Activated CD8-positive, alpha-beta memory T cell treated with anti-CD3 and anti-CD28 coated beads, Interleukin-2, amount 50 U/mL, for 1 hour (primary cell): ENCODE measurements at regions not wholly inside any gene's neighbourhood (a gene's known extent, or its start where the extent isn't known, plus 50 kb on each side); places are given as distances from the start of the nearest gene placed in this dataset.
"Not testable (repeated sequence)": the region's sequence is repeated elsewhere in the genome, so short reads cannot be mapped to it uniquely, and the experiment has no call there.

ENCODE experiments used
- DNase-seq: peaks from one replicate; pipeline ENCODE4 v3.0.0-alpha.2; 2020; ENCODE audit errors: extremely low read depth

DNA sequence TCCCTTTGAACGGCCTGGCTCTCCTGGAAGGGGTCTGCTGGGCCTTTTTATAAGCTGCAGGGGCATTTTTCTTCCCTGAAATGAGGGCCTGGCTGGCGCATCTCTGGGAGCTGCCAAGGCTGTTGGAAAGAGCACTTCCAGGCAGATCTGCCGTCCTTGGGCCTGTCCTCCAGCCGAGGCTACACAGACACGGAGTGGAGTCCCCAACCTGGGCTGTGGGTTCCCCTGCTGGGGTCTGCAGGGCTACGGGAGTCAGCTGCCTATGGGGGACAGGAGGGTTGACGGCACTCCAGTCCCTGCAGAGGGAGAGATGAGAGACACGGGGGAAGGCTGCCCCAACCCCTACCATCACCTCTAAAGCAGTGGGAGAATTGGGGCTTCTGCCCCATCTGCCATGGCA, 606.6 kb downstream of the TBC1D22A start:
- no peak for DNase-seq

DNA sequence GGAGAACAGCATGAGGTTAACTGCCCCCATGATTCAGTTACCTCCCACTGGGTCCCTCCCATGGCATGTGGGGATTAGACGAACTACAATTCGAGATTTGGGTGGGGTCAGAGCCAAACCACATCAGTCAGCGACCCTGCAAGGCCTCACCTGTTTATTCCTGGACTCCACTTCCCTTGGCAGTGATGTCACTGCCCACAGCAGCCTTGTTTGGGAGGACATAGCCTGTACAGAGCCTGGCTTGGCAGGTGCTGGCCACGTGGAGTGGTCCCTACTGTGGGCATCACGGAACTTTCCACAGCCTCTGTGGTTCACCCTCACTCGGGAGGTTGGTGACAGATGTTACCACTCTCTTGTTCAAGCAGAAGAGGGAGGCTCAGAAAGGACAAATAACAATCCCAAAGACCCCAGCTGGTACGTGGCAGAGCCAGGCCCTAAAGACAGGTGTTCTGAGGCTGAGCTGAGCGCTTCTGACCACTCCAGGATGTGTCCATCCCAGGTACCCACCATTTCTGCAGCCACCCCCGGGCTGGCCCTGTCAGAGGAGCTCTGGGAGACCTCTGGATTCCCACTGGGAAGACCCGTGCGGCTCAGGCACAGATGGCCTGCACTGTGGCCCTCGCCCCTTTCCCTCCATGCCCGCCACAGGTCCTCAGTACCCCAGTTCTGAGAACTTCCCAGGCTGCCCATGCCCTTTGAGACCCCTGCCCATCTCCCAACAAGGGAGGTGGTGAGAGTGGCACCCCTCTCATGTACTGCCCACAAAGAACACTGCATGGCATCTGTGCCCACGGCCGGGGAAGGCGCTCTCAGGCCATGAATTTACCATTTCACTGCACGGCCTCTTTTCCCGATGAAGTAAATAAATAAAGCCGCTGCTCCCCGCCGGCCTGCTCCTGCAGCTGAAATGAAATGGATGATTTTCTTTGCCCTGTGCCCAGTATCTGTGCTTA, 605.8 kb downstream of the TBC1D22A start:
- no peak for DNase-seq

DNA sequence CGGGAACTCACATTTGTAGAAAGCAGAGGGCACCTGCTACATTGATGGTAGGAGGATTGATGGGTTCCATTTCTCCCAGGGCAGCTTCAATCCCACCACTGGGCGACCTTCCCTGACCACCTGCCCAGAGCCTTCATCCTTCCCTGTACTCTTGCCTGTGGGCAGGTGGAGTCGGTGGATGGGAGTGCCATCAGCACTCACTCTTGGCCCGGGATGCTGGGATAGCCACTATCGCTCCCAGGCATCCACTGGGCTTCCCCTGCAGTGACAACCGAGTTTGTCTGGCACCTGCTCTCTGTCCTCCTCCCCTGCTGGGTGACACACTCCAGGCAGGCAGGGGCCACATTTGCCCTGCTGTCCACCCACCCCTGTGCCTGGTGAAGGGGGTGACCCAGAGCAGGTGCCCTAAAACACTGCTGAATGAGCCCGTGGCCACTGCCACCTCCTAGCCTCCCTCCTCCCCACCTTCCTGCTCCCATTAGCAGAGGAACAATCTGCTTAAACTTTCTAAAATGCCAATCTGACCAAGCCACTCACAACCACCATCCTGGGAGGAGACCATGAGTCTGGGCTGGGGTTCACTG, 604.7 kb downstream of the TBC1D22A start:
- no peak for DNase-seq

DNA sequence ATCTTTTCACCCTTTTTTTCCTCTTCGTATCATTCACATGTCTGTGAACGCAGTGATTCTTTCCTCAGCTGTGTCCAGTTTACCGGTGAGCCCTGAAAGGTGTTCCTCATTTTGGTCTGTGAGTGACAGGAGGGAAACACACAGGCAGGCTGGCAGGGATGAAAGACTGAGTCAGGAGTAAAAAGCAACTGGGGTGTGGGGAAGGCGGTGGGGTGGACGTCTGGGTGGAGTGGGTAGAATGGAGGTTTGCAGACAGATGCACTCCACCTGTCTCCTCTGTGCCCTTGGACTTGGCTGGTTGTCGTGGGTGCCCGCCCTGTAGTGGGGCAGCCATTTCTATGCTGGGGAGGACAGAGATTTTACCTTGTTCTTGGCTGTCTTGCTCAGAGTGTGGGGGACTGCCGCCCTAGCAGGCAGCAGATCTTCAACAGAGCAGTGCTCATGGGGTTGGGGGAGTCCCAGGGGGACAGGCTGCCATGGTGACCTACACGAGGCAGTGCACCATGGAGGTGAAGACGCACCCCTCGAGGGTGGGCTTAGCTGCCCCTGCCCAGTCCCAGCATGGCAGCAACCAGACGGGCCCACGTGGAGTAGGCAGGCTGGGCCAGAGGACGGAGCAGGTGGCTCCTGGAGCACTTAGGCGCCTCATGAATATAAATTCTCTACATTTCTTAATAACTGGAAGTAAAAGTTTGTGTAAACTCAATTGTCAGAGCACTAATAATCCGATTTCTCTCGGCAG, 603.7 kb downstream of the TBC1D22A start:
- no peak for DNase-seq

DNA sequence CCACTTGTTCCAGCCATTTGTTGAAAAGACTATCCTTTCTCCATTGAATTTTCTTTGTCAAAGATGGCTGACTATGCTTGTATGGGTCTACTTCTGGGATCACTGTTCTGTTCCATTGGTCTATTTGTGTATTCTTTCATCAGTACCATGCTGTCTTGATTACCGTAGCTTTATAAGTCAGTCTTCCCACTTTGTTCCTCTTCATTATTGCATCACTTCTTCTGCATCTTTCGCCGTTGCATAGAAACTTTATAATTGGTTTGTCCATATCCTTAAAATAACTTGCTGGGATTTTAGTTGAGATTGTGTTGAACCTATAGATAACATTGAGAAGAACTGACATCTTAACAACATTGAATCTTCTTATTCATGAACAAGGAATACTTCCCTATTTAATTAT, 598.8 kb downstream of the TBC1D22A start:
- no peak for DNase-seq

DNA sequence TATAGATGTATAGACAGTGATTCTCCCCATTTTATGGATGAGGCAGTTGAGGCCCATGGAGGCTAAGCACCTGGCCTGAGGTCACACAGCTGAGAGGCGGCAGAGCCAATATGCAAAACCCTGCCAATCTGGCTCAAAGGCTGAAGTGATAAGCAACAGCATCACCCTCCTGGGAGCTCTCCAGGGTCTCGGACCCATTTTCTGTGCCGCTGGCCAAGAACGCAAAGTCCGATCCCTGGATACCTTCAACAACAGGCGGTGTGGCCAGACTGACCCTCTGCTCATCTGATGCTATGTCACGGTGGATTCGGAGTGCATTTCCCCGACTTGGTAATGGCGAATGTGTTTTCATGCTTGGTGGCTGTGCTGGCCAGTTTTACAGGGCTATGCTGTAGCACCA, 595.0 kb downstream of the TBC1D22A start:
- DNase-seq: no peak

DNA sequence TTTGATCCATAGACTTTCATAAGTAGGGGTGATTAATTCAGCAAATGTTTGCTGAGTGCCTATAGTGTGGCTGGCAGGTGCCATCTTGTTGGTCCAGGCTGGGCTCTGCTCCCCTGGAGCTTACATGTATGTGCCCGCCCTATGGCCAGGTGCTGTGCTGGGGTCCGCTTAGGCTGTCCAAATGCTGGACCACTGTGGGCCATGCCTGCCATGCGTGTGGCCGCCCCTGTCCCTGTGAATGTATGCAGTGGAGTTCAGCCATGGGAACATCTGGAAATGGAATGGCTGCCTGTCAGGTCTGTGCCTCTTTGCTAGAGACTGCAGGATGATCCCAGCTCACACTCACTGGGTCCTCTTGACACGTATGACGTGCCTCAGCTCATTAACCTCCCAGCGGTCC, 594.6 kb downstream of the TBC1D22A start:
- DNase-seq: no peak

DNA sequence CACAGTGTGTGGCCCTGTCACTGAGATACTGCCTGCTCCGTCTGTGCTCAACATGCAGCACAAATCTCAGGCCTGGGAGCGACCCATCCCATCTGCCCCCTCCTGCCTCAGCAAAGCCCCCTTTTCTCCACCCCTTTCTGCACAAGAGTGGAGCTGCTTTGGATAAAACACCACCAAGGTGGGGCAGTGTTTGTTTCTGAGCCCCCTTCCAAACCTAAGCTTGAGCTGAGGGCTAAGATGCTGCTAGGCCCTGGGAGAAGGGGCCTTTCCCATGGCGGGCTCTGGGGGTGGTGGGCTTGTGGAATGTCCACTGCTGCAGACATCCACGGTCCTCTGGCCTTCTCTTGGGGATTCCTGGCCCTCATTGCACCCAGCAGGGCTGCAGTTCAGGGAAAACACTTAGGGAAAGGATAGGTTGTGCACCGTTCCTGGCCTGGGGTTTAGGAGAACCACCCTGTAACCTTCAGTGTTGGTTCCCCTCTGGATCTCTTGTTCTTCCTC, 594.1 kb downstream of the TBC1D22A start:
- DNase-seq: no peak

DNA sequence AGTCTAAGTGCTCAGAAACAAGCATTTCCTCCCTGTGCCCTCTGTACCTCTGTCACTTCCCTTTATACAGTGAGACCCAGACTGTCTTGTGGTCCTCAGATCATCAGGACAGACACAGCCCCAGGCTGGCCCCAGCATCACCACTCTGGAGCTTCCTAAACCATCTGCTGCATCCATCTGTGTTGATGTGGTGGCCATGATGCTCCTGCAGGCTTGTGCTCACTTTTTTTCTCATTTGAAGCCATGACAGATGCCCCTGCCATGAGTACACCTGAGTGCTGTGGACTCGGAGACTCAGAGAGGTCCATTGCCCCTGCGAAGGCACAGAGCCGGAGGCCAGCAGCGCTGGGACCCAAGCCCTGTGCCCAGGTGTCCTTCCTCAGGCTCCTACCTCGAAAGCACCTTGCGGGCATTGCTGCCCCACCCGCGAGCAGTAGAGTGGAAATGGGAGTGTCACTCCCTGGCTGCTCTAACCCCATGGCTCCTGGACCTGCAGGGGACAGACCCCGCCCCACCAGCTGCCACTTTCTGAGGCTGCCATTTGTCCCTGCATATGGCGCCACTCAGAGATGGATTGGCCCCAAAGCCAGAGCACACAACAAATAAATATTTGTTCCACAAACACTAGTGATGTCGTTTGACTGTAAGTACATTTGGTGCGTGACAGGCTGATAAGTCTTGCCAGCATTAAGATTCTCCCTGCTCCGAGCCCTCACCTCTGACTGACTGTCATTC, 593.5 kb downstream of the TBC1D22A start:
- DNase-seq: no peak

DNA sequence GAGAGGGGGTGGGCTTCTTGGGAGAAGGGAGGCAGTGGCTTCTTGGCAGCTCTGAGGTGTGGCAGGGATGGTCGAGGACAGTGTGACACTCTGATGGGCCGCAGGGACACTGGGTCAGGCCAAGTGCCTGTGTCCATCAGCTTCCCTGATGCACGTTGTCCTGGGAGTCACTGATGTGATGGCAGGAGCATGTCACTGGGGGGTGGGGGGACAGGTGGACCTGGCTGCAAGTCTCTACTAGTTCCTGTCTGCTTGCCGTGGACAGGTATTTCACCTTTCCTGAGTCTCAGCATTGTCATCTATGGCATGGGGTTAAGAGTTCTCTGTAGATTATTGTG, 592.9 kb downstream of the TBC1D22A start:
- DNase-seq: no peak

DNA sequence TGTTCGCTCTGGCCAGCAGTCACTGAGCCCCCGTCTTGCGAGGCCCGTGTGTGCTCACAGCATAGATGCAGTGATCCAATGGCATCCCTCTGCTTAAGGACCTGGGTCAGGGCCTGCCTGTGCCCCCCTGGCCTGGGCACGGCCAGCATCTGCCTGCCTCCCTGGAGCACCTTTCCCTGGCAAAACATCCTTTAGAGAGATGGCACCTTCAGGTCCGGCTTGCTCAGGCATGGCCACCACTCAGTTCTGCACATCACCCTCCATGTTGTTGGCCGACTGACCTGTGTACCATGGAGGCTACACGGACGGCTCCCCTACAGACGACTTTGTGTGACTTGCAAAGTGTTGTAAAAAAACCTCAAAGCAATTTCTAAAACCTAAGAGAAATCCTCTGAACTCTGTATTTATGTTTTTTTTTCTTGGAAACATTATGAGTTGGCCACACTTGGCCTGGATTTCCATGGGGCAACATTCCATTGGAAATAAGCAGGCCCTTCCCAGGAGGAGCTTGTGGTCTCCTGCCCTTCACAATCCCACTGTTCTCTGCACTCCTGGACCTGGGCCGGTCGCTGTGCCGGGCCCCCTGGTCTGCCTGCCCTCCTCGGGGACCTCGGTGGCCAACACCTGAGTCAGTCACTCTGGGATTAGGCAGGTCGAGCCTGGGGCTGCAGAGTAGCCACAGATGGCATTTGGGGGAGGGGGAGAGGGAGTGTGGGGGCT, 592.4 kb downstream of the TBC1D22A start:
- DNase-seq: no peak

DNA sequence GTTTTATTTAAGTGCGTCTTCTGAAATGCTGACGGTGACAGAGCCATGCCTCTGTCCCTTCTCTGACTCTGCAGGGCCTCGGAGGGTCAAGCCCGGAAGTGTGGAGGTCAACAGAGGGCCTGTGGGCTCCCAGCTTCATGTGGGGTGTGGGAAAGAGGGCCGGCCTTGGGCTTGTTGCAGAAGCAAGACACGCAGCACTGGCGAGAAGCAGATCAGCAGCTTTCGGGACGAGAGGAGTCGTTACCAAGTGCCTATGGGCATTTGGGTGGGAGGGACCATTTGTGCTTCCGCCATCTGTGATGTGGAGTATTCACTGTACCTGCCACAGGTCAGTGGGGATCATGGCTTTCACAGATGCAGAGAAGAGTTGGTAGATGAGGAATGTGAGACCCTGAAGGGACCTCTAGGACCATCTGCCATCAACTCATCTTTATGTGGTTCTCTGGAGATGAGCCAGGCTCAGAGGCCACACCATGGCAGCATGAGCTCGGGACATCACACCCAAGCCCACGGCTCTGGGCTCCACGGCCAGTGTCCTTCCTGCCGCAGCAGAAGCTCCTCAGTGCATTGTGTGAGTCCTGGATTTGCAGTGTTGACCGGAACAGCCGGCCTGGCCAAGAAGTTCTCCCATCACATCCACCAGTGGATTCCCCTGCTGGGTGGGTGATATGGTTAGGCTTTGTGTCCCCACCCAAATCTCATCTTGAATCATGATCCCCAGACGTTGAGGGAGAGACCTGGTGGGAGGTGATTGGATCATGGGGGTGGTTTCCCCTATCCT, 590.7 kb downstream of the TBC1D22A start:
- no peak for DNase-seq

DNA sequence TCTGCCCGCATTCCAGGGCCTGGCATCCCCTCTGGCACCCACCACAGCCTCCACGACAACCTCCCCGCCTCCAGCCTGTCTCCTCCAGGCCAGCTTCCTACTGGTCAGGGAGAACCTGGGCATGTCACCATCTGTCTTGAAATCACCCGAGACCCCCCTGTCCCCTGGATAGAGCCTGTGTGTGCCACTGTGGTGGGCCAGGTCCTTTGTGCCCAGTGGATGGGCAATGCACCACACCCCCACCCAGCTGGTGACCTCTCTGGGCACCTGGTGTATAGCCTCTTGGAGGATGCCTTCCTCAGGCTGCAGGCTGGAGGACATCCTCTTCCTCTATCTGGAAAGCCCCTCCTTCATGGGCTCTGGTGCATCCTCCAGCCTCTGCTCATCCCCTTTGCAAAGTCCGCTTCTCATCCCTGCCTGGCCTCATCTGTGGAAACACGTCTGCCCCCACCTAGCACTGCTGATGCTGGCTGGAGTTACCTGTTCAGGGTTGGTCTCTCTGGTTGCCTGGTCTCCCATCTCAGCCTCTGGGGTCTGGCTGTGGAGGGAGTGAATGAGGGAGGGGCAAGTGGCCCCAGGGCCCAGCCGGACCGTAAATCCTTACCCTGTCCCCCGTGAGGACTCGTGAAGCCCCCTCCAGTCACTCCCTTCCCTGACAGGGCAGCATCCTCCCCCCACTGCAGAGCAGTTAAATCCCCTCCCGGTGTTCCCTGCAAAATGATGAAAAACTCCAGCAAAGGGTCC, 589.6 kb downstream of the TBC1D22A start:
- no peak for DNase-seq

DNA sequence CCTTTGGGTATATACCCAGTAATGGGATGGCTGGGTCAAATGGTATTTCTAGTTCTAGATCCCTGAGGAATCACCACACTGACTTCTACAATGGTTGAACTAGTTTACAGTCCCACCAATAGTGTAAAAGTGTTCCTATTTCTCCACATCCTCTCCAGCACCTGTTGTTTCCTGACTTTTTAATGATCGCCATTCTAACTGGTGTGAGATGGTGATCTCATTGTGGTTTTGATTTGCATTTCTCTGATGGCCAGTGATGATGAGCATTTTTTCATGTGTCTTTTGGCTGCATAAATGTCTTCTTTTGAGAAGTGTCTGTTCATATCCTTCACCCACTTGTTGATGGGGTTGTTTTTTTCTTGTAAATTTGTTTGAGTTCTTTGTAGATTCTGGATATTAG, 583.8 kb downstream of the TBC1D22A start:
- not testable (repeated sequence) for DNase-seq

DNA sequence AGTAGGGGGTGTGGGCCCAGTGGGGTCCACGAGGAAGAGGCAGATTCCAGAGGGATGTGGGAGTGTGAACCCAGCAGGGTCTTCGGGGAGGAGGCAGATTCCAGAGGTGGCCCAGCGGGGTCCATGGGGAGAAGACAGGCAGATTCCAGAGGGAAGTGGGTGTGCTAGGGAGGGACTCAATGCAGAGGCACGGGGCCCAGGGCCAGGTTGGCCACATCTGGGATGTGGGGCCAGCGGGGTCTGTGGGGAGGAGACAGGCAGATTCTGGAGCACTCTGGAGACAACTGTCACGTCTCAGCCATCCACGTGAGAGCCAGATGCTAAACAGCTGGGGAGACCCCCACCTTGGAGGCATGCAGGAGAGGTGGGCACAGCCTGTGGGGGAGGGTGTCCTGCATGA, 582.6 kb downstream of the TBC1D22A start:
- no peak for DNase-seq

DNA sequence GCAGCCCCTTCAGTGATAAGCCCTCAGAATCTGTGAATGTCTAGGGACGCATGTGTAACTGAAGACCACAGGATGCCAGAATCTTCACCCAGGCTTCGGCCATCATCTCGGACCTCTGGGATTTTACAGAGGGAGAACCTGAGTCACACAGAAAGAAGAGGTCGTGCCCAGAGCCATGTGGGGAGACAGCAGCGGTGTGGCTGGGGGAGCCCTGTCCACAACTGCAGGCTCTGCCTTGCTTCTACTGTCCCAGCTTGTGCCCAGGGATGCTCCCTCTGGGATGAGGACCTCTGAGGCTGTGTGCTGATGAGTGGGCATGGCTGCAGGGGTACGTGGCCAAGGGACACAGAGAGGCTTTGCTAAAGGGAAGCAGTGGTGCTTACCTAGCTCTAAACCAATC, 582.0 kb downstream of the TBC1D22A start:
- no peak for DNase-seq

DNA sequence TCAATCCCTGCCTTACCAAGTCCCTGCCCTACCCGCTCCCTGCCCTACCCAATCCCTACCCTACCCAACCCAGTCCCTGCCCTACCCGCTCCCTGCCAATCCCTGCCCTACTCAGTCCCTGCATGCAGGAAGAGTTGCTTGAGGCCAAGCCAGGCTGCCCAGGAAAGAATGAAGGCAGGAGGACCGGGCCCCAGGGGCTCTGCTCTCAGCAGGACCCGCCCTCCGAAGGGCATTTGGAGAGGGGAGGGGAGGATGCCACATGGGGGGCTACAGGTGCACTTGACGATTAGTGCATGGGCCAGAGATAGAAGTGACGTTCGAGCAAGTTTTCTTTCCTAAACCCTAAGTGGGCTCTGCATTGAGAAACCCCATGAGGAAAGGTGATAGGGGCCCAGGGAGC, 581.2 kb downstream of the TBC1D22A start:
- DNase-seq: no peak

DNA sequence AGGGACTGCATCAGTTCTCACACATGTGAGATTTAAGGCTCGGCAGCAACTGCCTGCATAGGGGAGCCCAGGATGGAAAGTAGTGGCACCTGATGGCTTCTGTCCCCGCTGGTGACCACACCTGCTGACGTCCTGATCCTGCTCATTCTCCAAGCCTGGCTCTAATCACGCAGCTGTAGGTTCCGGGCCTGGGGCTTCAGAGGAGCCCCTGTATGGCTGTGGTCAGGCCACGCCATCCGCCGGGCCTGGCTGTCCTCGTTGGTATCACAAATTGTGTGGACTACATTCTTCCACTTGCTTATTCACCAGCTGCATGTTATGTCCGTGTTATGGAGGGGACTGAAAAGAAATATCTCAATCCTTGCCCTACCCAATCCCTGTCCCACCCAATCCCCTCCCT, 580.0 kb downstream of the TBC1D22A start:
- no peak for DNase-seq

DNA sequence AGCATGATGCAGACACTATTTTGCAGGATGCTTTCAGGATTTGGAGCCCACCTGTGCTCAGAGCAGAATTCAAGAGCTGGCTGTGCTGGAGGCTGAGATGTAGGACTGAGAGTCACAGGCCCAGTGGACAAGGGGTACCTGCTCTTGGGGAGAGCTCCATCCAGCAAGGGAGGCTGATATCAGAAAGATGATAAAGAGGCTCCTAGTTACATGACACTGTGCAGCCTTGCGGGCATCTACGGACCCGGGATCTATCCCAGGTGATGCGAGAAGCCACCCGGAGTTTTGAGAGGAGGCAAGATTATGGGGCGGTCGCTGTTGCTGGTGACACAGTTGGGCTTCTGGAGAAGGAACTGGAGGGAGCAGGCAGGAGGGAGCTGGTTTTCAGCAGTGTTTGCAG, 579.0 kb downstream of the TBC1D22A start:
- DNase-seq: no peak
